SW 1271 (cell line): ENCODE measurements at regions not wholly inside any gene's neighbourhood (a gene's known extent, or its start where the extent isn't known, plus 50 kb on each side); places are given as distances from the start of the nearest gene placed in this dataset.

Source experiments
- DNase-seq, 2 experiments: peaks; one replicate each; lab custom pipeline; 2025; lab: John Stamatoyannopoulos, UW

DNA sequence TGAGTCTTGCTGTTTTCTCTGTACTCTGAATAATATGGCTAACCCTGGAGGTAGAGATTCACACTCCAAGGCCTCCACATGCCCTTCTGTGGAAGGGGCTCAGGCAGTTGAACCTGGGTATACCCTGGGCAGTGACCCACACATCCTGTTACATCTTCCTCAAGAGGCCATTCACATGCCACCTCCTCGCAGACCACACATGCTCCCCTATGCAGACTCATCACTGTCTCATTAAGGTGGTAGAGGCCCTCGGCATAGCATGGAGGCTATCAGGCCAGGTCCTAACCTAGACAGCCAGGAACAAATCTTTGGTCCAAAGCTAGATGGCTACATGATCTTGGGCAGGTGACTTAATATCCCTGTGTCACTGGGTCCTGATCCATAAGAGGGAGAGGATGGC is 363.9 kb upstream of the ZNF507 start:
- DNase-seq: no peak

DNA sequence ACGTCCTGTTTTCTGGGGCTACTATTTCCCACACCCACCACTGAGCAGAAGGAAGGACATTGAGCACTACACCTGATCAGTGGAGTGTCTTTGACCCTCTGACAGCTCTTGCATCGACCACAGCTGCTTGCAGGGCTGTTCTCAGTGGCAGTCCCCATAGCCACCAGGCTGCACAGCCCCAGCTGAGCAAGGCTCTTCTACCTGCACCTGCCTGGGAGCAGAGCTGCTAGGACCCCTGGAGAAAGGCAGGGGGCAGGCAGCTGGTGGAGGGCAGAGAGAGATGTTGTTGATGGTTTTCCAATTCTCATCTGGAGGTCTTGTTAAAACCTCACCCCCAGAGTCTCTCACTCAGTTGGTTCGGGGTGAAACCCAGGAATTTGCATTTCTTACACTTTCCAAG is 361.8 kb upstream of the ZNF507 start:
- no peak for DNase-seq

DNA sequence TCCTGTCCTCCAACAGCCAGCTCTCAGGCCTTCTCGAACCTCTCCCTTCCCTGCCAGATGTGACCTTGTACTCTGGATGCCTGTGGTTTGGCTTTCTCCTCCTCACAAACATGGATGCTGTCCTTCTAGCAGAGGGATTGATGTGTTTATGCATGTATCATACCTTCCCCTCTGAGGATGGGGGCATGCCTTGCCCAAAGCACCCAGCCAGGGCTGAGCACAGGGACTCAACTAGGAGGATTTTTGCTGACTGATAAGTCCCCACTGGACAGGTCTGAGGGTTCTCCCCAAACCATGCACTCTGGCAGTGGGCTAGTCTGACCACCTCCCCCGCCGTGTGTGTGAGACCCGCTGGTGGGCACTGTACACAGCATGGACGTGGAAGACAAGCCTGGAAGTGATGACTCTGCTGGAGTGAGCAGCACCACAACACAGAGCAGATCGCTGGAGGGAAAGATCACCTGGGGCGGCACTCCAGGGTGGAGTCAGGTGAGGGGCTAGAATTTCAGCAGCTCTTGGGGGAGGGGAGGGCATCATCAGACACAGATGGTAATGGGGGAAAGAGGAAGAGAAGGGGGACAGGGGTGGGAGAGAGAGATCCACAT is 360.3 kb upstream of the ZNF507 start:
- no peak for DNase-seq

DNA sequence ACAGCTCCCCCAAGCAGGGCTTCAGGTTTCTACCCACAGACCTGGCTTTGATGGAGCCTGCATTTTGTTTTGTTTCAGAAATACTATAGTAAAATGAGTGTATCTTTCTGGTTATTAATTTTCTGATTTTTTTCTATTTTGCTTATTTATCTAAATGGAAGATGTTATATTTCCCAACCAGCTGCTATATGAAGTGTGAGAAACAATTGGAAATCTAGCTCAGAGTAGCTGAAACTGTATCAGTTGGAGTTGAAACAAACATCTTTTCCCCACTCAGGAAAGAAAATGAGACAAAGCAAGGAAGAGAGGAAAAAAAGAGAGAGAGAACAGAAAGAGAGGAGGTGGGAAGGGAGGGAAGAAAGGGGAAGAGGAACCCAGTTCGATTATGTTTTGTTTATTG is 358.5 kb upstream of the ZNF507 start:
- no peak for DNase-seq

DNA sequence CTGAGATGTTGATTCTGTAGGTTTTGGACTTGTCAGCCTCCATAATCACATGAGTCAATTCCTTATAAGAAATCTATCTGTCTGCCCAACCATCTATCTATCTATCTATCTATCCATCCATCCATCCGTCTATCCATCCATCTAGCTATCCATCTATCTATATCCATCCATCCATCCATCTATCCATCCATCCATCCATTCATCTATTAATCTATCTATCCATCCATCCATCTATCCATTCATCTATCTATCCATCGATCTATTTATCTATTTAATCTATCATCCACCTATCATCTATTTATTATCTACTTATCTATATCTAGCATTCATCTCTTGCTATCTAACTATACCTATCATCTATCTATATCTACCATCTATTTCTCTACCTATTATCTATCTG is 357.2 kb upstream of the ZNF507 start:
- DNase-seq: no peak

DNA sequence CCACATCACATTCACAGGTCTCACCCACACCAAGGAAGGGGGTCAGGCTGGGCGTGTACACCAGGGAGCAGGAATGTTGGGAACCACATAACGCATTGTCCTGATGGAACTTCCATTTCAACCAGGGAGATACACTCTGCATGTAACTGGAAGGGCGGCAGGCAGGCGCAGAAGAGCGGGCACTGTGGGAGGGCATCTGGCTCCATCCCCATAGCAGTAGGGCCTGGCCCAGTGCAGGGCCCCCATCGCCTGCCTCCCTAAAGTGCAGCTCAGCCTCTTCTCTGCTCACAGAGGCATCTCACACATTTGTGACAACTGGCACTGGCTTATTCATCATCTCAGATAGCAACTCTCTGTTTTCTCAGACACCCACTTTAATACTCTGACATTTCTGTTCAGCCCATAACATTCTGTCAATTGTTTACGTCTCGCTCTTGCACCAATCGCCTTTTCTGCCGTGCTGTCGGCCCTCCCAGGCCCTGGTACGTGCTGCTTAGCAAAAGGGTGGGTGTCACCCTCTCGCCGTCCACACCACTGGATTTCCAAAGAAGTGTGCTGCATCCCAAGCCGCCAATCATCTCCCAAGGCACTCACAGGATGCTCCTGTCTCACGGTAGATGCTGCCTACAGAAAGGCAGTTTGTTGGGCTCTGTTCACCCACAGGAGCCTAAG is 353.3 kb upstream of the ZNF507 start:
- DNase-seq: no peak

DNA sequence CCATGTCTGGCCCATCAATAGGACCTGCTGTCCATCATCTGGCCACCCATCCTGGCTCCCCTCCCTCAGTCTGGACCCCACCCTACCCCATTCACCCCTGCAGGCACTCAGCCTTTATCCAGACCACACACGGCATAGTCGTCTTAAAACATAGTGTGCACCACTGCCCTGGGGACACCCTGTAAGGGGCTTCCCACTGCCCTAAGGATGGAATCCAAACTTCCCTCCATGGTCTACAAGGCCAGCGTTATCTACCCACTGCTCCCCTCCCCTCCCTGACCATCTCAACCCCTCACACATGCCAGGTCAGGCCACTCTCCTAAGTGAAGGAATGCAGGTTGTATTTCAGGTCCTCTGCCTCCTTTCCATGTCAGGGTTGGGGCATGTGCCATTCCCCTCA is 352.7 kb upstream of the ZNF507 start:
- no peak for DNase-seq

DNA sequence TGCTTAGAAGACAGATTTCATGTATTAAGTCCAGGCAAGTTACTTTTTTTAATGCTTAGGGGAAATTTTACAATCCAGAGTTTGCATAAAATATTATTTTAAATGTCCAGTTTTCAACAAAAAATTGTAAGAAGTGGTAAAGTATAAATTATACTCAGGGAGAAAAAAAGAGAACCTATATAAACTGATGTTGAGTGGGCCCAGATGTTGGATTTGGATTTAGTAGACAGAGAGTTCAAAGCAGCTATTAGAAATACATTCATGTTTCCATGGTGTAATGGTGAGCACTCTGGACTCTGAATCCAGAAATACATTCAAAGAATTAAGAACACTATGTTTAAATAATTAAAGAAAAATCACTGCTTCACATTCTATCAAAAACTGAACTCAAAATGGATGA is 349.9 kb upstream of the ZNF507 start:
- no peak for DNase-seq

DNA sequence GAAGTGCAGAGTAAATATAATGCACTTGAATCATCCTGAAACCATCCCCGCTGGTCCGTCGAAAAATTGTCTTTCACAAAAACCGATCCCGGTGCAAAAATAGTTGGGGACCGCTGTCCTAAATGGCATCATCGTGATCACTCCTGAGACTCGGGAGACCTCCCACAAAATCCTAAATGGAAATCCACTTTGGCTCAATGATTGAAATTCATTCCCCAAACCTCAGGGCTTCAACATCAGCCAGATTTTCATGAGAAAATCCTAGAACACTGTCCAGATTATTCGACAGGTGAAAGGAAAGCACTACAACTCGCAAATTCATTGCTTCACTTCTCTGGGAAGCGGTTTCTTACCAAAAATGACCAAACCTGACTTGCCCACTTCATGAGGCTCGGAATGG is 335.3 kb upstream of the ZNF507 start:
- DNase-seq: no peak

DNA sequence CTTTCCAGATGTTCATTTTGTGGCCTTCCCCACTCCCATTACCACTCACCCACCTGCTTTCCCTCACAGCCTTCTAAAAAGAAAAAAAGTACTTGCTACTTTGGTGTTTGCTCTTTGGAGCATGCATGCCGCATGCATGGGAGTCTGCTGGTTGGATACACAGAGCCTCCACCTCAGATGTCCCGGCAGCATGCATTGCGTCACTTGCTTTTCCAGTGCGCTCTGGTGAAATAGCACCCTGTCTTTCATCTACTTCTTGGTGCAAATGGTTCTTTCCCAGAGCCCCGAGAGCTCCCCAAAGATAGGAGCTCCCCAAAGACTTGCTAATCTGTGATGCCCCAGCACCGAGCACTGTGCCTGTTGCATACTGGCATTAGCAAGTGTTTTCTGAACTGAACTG is 333.2 kb upstream of the ZNF507 start:
- no peak for DNase-seq

DNA sequence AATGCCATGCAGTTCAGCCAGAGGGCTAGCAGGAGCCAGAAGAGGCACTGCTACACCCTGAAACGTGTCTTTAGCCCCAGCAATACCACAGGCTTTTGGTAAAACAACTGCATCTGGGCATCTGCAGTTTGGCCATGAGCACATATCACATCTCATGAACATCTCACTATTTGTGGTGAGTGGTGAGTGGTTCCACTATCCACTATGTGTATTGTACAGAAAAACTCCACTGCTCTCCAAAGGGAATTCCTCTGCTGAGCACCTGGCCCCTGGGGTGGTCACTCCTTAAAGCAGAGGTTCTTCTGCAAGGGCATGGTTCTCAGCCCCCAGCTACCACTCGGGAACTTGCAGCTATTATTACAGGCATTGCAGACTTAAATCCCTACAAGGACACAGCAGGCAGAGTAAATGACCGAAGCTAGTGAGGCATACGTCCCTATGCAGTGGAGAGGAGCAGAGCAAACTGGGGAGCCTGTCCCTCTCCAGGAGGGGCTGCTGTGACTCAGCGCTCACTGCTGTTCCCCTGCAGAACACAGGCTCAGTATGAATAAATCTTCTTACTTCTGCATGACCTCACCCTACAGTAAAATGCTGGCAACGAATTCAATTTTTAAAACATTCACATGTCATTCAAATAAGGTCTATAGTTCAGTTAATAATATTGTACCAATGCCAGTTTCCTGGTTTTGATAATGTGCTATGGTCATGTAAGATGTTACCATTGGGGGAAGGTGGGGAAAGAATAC is 332.4 kb upstream of the ZNF507 start:
- no peak for DNase-seq

DNA sequence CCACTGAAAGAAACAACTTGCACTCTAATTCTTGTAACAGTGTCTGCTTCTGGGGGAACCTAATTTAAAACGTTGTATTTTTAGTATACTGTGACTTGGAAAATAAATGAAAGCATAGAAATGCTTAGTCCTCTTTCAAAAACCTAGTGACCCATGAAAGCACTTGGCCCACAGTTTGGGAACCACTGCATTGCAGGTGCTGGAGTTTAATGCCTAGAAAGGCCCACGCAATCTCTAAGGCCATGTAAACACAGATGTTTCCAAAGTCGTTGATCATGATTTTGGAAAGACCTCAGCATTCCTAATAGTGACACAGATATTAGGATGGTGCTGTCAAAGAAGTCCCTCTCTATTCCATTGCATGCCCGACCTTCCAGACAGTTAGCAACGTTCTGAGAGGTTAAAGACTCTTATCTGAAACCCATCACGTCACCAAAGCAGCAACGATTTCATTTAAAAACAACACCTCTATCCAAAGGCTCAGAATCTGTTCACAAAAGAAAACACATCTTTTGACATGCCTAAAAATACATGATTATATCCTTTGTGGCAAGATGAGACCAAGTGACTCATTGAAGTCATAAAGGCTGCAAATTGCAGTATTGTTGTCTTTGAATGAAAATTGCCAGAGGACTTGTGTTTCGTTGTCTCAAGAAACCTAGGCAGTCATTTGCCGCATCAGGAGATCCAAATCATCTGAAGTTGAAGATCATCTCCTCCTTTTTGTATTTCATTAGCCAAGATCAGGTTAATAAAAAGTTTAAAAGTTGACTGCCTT is 328.0 kb upstream of the ZNF507 start:
- no peak for DNase-seq

DNA sequence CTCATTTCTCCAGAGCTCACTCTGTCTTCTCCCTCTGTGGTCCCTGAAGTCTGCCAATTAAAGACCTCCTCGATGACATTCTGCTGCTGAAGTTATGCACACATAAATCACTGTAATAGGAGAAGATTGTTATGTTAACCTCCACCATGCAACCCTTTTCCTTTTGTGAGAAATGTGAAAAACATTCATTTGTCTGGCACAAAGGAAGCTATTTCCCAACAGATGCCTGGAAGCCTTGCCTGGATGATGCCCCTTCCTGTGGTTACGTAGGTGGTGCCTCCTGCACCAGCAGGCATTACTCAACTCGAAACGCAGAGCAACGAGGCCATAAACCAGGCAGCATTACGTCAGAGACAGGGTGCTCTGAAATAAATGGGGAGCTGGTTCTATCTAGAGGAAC is 327.4 kb upstream of the ZNF507 start:
- peak in 1 of 2 experiments; percentile 17 for DNase-seq

DNA sequence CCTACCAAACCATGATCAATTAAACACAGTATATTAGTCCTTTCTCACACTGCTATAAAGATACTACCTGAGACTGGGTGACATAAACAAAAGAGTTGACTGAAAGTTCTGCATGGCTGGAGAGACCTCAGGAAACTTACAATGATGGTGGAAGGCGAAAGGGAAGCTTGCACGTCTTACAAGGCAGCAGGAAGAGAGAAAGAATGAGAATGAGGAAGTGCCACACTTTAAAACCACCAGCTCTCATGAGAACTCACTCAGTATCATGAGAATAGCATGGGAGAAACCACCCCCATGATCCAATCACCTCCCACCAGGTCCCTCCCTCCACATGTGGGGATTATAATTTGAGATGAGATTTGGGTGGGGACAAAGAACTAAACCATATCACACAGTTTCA is 324.9 kb upstream of the ZNF507 start:
- DNase-seq: no peak

DNA sequence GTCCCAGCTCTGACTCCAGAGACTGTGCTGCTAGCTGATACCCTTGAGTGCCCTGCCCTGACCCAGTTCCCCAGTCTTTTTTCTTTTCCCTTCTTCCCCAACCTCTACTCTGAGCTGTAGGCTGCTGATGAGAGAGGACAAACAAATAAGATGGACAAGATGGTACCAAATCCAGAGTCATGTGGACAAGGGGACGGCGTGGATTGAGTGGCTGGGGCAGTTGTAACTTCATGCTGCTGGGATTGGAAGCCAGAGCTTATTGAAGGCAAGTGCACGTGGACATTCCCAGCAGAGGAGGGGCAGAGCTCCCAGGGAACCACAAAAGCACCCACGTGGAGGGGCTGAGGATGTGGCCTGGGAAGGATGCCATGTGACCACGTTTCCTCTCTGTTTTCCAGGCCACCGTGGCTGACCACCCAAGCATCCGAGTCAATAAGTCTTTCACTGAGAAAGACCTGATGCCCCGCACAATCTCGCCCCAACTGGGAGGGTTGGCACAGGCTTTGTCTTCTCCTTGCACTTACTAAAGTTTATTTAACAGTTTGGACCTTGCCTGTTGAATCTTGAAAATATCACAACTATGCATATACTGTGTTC is 323.3 kb upstream of the ZNF507 start:
- no peak for DNase-seq

DNA sequence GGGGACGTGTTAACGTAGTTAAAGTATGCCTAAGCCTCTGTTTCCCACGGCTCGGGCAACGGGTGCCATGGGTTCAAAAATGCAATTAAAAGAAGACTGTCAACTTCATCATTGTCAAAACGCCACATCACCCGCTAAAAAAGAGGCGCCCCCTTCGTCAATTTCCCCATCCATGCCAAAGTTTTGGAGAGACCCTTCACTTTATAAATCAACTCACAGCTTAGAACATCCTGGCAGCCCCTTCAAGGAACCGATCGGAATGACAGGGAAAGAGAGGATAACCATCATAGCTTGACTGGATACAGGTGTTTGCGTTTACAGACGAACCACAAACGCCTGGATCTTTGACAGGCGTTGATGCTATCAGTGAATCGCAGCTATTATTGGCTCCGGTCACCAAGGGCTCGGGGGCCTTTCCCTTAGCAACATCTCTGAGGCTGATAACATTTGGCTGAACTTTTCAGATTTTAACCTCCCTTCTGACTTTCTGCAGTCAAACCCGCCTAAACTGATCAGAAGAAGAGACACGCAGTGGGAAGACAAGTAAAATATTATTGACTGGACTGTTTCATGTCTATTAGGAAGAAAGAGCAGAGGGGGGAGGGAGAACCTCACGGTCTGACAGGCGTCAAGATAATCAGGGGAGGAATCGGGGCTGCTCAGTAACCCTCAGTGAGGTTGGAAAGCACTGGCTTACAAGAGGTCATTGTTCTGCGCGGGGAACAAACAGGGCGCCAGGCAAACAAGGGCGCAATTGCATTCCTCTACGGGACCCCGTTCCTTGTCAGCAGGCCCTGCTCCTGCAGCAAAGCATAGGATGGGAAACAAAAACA is 322.5 kb upstream of the ZNF507 start:
- DNase-seq: no peak

DNA sequence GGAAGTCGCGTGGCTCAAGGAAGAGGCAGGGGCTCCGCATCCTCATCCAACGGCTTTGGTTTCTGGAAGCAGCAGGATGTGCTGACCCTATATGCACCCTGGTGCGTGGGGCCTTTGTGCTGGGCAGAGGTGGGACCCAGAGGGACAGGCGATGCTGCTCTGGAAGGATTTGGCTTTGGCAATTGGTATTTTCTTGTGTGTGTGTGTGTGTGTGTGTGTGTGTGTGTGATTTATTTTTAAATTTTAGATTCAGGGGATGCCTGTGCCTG is 321.9 kb upstream of the ZNF507 start:
- DNase-seq: no peak

DNA sequence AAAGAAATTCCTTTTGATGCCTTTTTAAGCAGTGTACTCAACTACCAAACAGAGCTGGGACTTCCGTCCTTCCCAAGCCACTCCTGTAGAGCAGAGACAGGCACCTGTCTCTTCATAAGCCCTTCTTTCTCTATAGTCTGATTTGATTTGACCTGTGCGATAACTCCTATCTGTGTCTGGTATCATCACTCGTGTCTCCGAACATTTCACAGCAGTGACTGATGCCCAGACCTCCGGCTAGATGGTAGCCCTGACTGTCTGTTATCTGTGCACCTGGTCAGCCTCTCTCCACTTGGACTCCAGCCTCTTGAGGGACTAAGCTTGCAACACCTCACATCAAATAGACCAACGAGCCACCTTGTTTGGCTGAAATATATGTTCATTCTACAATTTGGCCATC is 316.2 kb upstream of the ZNF507 start:
- DNase-seq: no peak

DNA sequence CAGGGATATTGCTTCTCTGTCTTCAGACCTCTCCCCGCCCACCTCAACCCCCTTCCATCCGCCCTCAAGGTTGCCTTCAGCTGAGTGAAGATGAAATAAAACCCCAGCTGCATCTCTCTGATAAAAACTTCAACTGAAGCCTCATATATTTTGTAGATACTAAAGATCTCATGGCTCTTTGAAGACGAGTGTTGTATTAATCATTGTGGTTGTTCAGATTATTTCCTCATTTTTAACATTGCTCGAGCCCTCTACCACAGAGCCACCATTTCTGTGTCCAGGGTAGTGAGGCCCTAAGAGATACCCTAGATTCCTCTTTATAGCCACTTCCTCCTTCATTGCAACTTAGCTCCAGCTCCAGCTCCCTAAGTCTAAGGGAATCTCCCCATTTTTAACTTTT is 312.8 kb upstream of the ZNF507 start:
- DNase-seq: no peak

DNA sequence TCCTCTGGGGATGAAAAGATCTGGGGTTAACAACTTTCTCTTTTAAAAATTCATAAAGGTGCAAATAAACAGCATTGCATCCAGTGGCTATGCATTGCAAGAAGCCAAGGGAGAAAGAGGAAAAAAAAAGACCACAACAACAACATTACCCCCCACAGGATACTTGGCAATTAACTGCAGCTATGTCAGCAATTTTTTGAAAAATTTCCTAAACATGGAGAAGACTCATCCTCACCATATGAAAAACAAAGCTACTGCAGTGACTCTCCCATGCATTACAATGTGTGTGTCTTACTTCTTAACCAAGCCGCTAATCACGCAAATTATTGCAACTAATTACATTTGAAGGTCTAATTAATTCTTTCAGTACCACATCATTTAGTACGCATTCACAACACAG is 309.8 kb upstream of the ZNF507 start:
- no peak for DNase-seq

DNA sequence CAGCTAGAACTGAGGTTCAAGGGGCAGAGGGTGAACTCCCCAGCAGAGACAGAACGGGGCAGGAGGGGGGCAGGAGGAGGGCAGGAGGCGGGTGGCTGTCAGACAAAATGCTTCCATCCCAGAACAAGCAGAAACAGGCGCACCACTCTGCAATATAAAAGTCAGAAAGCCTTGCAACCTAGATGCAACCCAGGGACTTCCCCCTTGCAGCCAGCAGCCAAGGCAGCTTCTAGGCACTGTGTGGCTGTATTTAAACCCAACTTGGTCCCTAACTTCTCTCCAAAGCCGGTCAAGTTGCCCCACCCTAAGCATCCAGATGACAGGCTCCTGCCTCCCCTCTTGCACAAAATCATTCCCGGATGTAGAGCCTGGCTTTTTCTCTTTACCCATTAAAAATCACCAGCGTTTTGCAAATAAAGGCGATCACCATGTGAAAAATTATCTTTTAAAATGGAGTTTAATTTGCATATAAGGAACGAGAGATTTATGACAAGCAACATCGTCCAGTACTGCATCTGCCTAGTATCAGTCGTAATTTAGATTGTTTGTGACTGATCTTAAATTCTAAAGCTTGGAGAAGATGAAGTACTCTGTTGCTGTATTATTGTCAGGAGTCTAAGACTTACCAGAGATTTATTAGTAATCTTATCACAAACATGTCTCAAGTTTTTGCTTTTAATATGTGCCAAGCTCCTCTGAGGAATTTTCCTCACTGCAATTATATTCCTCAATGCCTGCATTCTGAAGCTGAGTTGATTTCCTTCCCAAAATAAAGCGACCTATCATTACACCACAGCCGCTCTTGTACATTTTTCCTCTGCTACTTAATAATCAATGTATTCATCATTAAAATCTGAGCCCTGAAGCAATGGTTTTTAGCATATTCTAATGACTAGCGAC is 307.1 kb upstream of the ZNF507 start:
- no peak for DNase-seq
